EH (cell line): ENCODE measurements at regions not wholly inside any gene's neighbourhood (a gene's known extent, or its start where the extent isn't known, plus 50 kb on each side); places are given as distances from the start of the nearest gene placed in this dataset.

Experiments
- DNase-seq: peaks from one replicate; pipeline ENCODE4 v3.0.0-alpha.2; 2015; ENCODE audit warnings: low read depth

DNA sequence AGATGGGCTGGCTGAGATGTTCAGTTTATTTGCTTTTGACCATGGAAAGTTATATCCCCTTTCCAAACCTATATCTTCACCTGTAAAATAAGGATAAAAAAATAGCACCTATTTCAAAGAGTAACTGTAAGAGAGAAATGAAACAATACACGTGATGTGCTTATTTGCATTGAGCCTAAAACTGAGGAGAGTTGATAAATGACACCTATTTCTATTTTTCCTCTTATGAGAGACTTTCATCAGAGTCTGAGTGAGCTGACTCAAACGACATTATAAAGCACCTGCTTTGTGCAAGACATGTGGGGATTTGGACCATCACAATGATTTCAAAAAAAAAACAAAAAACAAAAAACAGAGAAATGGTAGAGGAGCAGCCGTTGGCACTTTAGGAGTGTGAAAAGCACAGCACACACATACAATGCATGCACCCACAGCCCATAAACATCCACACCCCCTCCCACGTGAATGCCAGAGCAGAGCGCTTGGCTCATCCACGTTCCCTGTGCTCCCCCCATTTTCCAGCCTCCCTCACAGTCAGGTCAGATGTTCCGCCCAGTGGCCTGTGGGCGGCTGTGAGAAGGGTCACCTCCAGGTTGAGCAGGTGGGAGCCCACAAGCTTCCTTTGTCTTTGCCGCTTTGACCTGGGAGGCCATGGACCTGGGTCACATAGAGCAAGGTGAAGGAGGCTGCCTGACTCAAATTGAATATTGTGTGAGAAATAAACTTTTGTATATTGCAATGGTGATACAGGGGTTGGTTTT, 253.2 kb upstream of the ZNF32 start:
- DNase-seq, result no peak

DNA sequence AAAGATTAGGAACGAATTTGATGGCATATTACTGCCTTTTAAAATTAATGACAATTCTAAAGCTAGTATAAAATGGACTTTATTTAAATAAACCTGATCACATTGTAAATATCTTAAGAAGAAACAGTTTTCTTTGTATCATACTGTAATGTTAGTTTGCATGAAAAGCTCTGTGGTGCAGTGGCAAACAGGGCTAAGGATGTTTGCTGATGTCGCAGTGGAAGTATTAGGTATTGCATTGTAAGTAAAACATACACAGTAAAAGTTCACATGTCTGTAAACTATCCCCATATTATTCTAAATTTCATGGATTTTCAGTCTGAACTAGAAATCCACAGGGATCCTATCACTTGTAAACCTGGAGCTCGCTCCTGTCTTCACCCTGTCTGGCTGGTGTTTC, 252.6 kb upstream of the ZNF32 start:
- peak; percentile 20 for DNase-seq

DNA sequence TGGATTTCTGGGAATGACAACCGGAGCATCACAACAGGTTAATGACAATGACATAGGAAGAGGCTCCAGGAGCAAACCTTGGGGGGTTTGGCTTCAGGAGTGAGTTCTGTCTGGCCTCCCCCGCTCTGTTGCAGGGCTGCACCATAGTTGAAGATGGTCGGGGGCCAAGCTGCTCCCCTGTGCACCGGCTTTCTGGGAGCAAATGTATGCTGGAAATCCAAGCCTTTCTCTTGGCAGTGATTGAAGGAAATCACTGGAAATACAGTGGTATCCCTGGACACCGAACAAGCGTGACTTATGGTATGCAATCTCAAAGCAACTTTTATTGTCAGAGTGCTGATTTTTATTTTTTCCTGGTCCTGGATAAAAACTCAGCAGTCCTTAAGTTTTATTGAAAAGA, 251.9 kb upstream of the ZNF32 start:
- no peak for DNase-seq

DNA sequence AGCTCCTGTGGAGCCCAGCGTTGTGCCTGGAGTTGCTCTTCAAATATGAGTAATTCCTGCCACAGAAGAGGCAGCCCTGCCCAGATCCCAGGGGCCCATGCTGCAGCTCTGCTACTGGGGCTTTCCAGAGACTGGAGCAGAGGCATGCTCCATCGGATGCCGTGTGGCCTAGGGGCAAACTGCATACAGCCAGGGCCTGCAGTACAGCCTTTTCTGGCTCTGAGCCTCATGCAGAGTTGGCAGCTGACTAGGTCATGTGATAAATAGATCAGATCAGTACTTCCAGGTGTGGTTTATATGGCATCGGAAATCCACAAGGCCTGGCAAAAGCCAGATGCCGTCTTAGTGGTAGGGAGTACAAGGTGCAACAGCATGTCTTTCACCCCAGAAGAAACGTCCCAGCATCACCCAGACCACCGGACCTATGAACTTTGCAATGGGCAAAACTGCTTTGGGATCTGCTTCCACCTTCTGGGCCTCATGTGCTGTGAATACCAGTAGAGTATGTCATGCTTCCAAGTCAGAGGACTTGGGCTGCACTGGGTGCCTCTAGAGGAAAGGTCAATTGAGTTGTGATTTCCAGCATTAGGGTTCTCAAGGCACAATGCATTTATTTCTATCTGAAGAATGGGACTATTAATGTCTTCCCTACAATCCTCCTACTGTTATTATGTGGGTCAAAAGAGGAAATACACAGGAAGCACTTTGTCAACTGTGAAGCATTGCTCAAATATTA, 250.7 kb upstream of the ZNF32 start:
- DNase-seq, result peak; percentile 41

DNA sequence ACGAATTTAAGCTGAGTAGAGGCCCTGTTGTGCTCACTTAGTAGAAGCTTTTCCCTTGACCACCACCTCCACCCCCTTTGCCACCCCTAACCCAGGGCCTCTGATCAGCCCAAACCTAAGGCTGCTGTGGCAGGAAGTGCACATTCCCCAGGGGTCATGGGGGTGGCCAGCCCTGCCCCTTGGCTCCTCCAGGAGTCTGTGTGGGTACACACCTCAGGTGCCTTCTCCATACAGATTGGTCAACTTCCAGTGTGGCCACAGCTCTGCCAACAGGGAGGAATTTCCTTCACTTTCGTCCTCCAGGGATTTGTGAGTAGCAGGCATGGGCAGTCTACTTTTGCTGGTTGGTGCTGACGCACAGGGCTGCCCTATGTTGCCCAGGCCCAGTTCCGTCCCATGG, 249.9 kb upstream of the ZNF32 start:
- no peak for DNase-seq

DNA sequence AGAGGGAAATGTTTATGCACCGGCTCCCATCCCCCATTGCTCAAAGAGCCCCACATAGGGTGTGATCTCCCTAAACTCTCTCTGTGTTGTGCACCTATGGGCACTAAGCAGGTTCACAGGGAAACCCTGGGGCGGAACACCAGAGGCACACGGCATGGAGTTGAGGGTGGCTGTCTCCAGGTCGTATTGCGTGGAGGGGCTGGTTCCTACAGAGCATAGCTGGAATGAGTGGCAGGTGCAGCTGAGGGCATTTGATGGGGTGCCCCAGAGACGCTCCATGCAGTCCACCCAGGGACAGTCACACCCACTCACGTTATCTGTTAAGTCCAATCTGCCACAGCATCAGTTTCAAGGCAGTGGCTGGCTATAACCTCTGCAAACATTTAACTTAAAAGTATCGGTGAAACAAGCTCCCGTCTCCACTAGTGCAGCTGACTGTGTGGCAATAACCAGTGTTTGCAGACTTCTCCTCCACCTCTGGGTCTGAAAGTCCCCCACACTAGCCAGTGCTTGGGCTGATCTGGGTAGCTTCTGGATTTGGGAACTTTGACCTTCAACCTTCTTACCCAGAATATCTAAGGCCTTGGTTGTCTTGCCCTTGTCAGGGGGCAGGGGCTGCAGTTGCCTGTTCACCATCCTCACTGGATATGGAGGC, 249.2 kb upstream of the ZNF32 start:
- no peak for DNase-seq

DNA sequence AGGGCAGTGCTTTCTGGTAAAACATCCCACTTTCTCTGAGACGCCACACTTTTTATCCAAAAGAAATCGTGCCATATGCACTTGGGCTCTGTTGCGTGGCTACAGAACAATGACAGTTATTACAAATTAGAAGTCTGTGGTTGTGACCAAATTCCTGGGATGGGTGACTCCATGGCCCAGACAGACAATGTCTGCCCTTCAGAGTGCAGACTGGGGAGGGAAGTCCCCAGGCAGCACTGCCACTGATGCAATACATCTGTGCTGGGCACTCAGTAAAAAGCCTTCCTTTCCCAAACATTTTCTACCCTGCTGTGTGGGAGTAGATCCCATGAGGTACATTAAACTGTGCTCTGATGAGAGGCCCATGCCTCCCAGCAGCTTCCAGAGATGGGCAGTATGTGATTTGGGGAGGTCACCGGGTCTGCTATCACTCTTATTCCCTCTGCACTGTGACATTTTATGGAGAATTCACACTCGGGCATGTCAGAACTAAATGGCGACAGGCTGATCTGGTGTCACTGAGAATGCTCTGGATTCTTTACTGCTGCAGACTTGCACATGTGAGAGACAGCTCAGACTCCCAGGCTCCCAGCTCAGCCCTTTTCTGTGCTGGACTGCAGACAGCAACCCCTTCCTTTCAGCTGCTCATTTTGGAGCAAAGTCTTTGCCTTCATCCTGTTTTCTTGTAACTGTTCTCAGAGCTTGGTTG, 243.5 kb upstream of the ZNF32 start:
- DNase-seq, result peak; percentile 93

DNA sequence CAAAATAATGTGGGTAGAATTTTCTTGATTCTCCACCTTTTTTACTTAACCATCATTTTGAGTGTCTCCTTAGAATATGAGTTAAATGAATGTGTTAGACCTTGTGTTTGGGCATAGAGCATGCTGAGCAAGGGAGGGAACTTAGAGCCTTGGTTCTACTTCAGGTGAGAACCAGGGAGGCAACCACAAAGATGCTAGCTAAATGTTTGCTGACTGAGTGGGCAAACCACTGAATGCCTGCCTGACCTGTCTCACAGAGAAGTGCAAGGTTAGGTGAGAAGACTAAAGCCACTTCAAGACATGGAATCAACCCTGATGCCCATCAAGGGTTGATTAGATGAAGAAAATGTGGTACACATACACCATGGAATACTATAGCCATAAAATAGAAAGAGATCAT, 242.6 kb upstream of the ZNF32 start:
- no peak for DNase-seq

DNA sequence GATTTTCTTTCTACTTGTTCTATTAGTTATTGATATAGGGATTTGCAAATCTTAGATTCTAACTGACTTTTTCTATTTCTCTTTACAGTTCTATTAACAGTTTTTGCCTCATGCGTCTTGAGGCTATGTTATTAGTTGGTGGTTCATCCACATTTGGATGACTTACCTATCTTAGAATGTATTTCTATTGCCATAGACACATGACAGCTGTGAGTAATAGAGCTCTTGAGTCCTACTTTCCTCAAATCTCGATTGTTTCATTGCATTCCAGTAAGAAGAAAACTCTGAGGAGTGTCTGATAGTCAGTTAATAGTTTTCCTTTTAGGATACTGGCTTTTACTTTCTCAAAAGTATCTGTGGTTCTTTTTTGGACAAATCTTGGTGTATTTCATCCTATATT, 241.4 kb upstream of the ZNF32 start:
- peak; percentile 86 for DNase-seq

DNA sequence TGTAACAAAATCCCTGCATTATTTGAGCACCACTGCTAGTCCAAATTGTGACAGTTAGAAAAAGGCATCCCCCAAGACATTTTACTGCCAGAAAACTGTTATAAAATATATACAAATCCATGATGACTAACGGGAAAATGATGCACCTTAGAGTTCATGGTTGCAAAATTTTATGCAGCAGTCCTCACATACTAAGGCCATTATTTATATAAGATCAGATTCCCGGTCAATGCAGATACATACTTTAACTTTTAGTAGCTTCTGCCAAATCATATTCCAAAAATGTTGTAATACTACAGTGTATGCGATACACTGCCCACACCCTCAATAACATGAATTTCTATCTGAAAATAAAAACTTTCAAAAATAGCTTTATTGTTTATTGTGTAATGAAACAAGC, 239.9 kb upstream of the ZNF32 start:
- DNase-seq, result peak; percentile 92

DNA sequence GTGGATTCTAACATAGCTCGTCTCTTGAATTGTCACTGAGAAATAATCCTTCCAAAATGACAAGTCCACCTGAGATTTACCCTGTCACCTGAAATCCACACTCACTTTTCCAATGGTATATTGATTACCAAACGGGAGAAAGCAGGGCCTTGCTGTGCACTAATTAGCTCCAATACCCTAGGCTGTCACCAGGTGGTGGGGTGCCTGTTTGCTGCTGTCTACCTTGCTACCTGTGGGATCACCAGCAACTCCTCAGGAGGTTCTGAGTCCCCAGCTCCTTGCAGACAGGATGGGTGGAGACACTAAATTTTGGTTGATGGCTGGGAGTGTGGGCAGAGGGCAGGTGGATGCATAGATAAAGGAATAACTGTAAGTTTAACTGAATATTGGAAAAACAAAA, 237.2 kb upstream of the ZNF32 start:
- no peak for DNase-seq

DNA sequence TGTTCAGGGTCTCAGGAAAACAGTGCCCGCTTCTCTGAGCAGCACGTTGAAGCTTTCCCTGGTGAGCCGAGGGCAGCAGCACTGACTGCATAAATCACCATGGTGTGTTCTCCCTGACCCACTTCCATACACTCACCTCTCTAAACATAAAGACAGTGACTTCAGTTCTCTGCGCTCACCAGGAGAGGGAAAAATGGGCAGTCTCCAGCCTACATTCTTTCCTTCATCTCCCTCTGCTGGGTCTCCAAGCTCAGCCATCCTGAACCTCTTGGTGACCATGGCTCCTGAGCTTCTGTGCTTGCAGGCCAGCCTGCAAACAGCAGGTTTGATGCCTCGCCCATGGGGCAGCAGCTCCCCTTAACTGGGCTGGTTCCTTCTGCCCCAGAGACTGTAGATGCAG, 236.6 kb upstream of the ZNF32 start:
- DNase-seq, result no peak

DNA sequence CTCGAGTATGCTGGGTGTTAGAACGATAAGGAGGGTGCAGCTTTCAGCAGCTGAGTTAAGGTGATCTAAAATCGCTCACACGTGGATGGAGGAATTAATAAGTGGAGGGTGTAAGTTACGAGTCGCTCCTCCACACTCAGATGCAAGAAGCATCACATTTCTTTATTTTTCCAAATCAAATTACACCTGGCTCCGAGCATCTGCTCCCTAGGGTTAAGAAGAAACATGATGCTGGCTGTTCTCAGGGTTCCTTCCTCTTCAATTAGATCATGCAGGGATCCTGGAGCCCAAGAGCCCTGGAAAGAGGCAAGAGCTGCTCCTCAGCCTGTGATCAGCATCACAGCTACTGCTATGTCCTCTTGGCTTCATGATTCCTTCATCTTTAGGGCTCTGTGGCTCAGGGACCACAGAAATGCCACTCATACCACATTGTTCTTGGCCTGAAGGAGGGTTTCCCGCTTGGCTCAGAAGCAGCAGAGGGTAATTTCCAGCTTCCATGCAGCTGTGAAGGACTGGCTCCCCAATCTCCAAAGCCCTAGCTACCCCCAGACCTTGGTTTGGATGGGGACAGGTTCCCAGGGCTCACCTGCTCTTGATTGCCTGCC, 235.9 kb upstream of the ZNF32 start:
- DNase-seq, result peak; percentile 67

DNA sequence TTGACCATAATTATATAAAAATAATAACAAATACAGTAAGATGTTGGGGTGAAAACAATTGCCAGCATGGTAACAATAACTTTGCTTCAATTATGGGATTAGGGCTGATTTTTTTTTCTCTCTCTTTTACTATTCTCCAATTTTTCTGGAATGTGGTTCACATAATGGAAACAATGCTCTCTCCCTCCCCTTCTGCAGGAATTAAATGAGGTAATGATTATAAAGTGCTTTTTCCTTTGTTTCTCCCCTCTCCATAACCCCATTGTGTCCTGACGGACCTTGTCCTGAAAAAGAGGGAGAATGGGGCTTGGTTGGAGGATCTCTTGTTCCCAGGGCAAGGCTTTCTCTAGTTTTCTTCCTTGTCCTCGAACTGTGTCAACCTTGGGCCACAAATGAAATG, 234.0 kb upstream of the ZNF32 start:
- DNase-seq, result no peak

DNA sequence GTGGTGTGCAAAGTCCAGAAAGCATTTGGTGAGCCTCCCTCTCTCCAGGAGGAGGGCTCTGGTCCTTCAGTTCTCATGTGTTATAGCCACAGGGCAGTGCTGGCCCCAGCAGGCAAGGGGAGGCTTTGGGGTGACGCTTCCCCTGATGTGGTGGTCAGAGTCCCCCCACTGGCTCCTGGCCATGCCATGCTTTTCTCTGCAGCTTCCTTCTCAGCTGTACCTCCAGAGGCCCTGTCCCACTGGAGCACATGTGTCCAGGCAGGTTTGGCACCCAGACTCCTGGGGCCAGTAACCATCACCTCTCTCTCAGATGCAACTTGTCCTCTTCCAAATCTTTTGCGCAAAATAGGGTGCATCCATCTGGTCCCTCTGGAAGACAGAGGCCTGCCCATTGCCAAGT, 233.0 kb upstream of the ZNF32 start:
- no peak for DNase-seq

DNA sequence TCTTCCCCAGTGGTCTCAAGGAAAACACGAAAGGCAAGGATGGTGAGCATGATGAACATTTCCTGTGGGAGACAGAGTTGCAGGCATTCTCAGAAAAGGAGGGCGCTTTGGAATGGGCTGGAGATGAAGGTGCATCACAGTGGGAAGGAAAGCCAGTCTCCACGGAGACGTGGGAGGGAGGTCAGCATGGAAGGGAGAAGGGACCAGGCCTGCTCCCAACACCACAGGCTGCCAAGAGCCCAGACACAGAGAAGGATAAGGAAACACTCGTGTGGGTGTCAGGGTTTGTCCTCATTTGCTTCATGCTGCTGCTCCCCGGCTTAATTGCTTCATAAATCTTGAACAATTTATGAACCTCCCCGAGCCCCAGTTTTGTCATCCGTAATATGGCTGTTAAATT, 231.5 kb upstream of the ZNF32 start:
- DNase-seq, result peak; percentile 11

DNA sequence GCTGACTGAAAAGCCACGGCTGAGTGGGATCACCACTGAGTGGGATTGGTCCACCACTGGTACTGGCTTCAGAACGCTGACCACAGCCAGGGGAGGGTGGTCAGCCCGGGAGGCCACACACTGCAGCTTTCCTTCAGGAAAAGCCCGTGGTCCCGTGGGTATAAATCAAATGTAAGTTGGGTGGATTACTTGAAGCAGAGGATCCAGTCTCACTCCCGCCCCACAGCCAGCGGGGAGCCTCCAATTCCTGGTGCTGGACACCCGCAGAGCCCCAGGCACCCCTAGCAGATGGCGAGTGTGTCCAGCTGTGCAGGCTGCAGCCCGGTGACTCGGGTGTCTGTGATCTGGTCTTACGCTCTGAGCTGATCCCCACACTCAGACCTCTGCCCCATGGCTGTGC, 231.1 kb upstream of the ZNF32 start:
- no peak for DNase-seq

DNA sequence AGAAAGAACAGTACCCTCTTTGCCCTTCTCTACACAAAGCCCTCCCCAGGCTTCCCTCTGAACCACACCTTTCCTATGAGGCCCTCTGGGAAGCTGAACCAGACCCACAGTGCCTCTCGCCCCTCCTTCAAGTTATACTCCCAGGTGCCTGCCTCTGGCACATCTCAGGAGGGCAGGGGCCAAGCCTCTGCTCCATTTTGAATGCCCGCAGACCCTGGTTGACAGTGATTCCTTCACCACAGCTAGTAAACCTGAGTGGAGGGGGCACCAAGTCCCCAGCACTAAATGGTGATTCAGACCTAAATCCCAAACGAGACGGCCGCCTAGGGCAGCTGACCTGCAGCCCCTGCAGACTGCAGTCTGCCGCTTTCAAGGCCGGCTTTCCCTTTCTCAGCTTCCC, 230.5 kb upstream of the ZNF32 start:
- DNase-seq, result no peak

DNA sequence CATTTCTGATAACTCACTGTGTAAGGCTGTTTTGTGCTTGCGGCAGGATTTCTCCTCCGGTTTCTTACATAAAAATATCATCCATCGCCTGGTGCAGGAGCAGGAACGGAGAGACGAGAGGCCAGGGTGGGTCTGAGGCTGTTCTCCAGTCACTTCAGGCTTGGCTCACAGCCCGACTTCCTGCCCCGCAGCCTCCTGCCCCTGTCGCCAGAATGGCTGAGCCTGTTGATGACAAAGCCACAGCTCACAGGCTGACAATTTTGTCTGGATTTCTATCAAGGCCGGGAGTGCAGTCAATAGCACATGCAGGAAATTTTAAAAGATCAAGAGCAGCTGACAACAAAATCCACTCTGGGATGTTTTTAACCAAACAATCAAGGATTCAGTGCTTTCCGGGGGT, 229.7 kb upstream of the ZNF32 start:
- peak; percentile 77 for DNase-seq

DNA sequence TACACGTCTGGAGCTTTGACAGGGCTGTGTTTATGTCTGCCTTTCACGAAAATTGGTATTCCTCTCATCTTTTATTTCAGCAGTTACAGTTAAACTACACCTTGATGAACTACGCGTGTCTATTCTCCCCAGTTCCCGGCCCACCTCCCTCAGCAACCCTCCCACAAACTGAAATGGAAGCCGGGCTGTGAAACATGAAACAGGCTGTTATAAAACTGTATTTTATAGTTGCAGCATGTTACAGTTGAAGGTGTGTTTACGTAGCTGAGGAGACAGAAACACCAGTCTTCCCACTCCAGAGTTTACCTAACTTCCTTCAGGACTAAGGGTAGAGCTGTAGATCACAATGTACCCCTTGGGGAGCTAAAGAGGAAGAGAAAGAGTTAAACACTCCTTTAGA, 228.3 kb upstream of the ZNF32 start:
- DNase-seq, result no peak

DNA sequence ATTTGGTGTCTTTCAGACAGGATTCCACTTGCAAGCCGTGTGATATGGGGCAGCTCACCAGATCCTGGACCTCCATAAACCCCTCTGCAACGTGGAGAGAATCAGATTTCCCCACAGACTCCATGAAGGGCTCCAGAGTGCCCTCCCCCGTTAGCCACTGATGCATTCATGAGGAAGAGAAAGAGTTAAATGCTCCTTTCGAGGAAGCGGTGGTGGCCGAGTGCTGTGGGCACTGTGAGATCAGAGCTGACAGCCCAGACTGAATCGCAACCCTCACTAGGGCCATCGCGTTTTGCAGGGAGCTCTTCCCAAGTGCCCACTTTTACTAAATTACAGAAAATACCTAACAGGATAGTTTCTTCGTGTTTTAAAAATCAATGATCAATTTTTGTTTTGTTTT, 226.3 kb upstream of the ZNF32 start:
- DNase-seq, result no peak

DNA sequence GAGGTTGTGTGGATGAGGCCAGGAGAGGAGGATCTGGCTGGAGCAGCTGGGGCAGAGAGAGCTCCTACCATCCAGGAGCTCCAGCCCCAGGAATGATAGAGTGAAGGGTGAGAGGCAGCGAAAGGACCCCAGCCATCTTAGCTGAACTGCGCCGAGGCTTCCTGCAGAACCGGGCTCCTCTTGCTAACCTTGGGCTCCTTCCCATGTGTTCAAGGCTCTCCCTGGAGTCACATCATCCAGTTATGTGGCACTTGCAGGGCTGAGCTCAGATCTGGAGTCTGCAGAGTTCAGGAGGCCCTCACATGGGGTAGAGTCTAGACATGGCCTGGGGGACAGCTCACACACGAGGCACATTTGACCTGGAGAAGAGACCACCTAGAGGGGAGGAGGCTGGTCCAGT, 225.0 kb upstream of the ZNF32 start:
- no peak for DNase-seq
